MM.1S (cell line): ENCODE measurements at regions not wholly inside any gene's neighbourhood (a gene's known extent, or its start where the extent isn't known, plus 50 kb on each side); places are given as distances from the start of the nearest gene placed in this dataset.

ENCODE experiments used
- CTCF ChIP-seq: fragments of 300-600 bp; sonication (generic); IDR thresholded peaks from 2 replicates; pipeline ENCODE4 v1.5.1; 2016; ENCODE audit warnings: antibody characterized with exemption, low read length, mixed read lengths
- EZH2phosphoT487 ChIP-seq: fragments of 300-600 bp; sonication (generic); IDR thresholded peaks from 2 replicates; pipeline ENCODE4 v1.6.1; 2018; ENCODE audit warnings: antibody characterized with exemption, low read length

GRCh38 chrX:117138070-117138469 lies 675.3 kb upstream of the CT83 start:
- TF ChIP-seq CTCF (no peak), EZH2phosphoT487 (no peak)
